ENCODE measurements at regions not wholly inside any gene's neighbourhood (a gene's known extent, or its start where the extent isn't known, plus 50 kb on each side); places are given as distances from the start of the nearest gene placed in this dataset.

GRCh38 chrX:35444671-35445355 lies 353.3 kb upstream of the MAGEB16 start:
- TF ChIP-seq CTCF (conservative IDR thresholded peaks at IDR 0.05 in 1 of 2, IDR thresholded peaks at IDR 0.05 in 1 of 2; ENCODE audit: low read depth in 1 of 2, low read length in 2 of 2) (no peak), EZH2 (IDR thresholded peaks at IDR 0.05; ENCODE audit: low read length, missing control alignments) (no peak)
